Body of pancreas (tissue), 4 donors: ENCODE measurements at regions not wholly inside any gene's neighbourhood (a gene's known extent, or its start where the extent isn't known, plus 50 kb on each side); places are given as distances from the start of the nearest gene placed in this dataset.

ENCODE experiments used
- POLR2A ChIP-seq, 3 donors: fragments of 450-650 bp; IDR thresholded peaks; one replicate each; pipeline ENCODE4 v1.6.1; 2016; ENCODE audit warnings: antibody characterized with exemption in 3 of 3, mild to moderate bottlenecking in 2 of 3
- TF ChIP-seq, protein P1 (sequence below), 7 experiments: fragments of 450-650 bp in 4 of 7; fragments of 200-600 bp in 3 of 7; sonication (generic) in 3 of 7; IDR thresholded peaks; one replicate each; pipeline ENCODE4 v1.5.1; 2016 to 2019; ENCODE audit warnings: antibody characterized with exemption in 7 of 7

DNA sequence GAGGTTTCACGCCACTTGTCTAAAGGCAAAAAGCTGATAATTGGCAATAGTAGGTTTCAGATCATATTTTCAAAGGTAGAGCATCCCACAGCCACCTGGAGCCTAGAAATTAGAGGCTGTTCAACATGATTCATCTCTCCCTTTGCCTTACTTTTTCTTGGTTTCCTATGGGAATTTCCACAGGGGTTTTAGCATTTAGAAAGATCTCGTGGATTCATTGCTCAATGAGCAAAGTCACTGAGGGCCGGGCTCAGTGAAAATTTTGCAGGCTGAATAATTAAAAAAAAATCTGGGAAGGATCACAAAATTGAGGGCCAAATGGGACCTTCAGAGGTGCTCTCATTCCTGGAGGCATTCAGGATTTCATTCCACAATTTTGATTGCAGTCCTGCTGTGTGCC is 137.1 kb downstream of the VAPA start:
- TF ChIP-seq, protein P1, sequence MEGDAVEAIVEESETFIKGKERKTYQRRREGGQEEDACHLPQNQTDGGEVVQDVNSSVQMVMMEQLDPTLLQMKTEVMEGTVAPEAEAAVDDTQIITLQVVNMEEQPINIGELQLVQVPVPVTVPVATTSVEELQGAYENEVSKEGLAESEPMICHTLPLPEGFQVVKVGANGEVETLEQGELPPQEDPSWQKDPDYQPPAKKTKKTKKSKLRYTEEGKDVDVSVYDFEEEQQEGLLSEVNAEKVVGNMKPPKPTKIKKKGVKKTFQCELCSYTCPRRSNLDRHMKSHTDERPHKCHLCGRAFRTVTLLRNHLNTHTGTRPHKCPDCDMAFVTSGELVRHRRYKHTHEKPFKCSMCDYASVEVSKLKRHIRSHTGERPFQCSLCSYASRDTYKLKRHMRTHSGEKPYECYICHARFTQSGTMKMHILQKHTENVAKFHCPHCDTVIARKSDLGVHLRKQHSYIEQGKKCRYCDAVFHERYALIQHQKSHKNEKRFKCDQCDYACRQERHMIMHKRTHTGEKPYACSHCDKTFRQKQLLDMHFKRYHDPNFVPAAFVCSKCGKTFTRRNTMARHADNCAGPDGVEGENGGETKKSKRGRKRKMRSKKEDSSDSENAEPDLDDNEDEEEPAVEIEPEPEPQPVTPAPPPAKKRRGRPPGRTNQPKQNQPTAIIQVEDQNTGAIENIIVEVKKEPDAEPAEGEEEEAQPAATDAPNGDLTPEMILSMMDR (IDR thresholded peaks at IDR 0.05) = no peak
- TF ChIP-seq POLR2A (IDR thresholded peaks at IDR 0.05) = no peak
